ENCODE measurements at regions not wholly inside any gene's neighbourhood (a gene's known extent, or its start where the extent isn't known, plus 50 kb on each side); places are given as distances from the start of the nearest gene placed in this dataset.
"Not testable (repeated sequence)": the region's sequence is repeated elsewhere in the genome, so short reads cannot be mapped to it uniquely, and the experiment has no call there.

- TF ChIP-seq POLR2A, CTCF (IDR thresholded peaks at IDR 0.05): not testable (repeated sequence)
Observed at GRCh38 chr18:14301255-14301654, 169.0 kb upstream of the ZNF519 start.

Data from tibial nerve (tissue), 3 donors.